Fibroblast of skin of right biceps (primary cell): ENCODE measurements at regions not wholly inside any gene's neighbourhood (a gene's known extent, or its start where the extent isn't known, plus 50 kb on each side); places are given as distances from the start of the nearest gene placed in this dataset.
"Not testable (repeated sequence)": the region's sequence is repeated elsewhere in the genome, so short reads cannot be mapped to it uniquely, and the experiment has no call there.

Experiments used
- DNase-seq: peaks from one replicate; pipeline ENCODE4 v3.0.0-alpha.2; 2013

- DNase-seq = not testable (repeated sequence)
These were observed 283.7 kb upstream of the TMEM132C start for GRCh38 chr12:127983213-127983791.

GRCh38 chr12:127984386-127985055 is 282.4 kb upstream of the TMEM132C start:
- peak; percentile 88 for DNase-seq

GRCh38 chr12:127987199-127987901 is 279.6 kb upstream of the TMEM132C start:
- DNase-seq = peak; percentile 81

DNA sequence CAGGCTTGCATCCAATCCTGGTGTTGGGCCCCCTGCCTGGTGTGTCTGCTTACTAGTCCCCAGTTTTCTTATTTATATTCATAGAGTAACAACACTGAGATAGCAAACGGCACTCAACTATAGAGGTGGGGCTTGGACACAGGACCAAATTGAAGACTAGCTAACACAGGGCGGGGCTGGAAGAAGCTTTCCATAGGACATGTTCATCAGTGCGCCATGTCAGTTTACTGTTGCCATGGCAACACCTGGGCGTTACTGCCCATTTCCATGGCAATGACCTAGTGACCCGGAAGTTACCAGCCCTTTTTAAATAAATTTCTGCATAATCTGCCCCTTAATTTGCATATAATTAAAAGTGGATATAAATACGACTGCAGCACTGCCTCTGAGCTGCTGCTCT is 275.5 kb upstream of the TMEM132C start:
- no peak for DNase-seq

DNA sequence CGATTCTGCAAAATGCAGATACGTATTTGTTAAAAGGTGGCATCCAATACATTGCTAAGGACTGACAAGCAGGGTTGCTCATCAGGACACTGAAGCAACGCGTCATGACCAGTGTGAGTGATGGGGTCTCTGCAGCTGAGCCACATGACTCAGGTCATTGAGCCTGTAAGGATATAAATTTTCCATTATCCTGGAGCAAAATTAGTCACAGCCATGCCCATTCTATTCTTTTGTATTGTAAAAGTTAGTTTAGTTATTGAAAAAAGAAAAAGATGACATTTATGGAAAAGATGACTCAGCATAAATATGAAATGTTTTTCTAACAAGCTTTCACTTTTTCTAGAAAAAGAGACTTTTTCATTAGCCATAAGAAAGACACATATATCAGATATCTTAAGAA is 268.0 kb upstream of the TMEM132C start:
- peak; percentile 83 for DNase-seq

- DNase-seq = no peak
These were observed 262.5 kb upstream of the TMEM132C start for GRCh38 chr12:128004383-128004938.

DNA sequence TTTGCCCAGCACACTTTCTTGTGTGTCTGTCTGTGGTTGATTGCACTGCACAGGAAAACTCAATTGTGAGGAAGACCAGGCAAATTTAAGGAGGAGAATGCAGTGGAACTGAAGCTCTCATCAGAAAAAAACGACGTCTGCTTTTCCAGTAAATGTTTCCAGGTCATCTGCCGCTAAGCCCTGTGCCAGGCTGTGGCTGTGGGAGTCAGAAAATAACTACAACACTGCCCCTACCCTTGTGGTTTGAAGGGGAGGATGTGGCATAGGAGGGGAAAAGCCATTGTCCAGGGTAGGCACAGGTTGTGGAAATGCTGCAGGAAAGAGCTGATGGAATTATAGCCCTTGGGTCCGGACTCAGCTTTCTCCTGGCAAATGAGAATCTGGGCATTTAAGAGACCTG is 259.7 kb upstream of the TMEM132C start:
- DNase-seq = no peak

- peak; percentile 81 for DNase-seq
These were observed 258.6 kb upstream of the TMEM132C start for GRCh38 chr12:128008341-128008740.

DNA sequence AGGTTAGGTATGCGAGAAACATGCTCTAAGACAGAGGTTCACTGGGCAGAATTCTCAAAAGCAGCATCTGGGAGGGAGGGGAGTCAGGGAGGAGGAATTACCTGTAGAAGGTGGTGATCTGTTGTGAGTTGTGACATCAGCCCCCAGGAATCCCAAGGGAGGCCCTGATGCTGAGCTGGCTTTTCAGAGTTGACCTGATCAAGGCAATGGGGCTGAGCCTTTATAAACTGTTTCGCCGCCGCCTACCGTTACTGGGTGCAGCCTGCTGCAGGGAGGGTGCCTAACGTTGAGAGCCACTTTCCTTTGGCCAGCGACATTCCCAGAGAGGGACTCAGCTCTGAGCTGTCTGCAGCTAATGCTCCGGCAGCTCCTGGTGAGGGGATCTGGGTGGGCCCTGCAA is 257.9 kb upstream of the TMEM132C start:
- no peak for DNase-seq

DNA sequence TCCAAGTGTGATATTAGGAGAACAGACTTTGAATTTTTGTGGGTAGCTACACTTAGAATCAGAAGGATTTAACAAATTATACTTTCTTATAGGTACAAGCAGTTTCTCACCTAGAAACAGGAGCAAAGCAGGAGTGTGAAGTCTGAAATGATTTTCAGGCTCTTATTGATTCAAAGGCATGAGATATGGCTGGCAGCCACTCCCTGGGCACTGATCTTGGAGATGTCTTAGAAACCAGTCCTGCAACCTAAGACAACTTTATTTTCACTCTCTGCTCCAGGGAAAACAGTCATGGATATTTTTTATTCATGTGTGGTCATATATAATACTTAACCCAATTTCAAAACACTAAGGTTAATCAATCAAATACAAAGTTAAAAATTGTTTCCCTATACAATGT is 254.9 kb upstream of the TMEM132C start:
- DNase-seq = no peak

- DNase-seq = no peak
These were observed 251.7 kb upstream of the TMEM132C start for GRCh38 chr12:128015276-128015675.

- DNase-seq = peak; percentile 24
These were observed 248.9 kb upstream of the TMEM132C start for GRCh38 chr12:128018067-128018466.

DNA sequence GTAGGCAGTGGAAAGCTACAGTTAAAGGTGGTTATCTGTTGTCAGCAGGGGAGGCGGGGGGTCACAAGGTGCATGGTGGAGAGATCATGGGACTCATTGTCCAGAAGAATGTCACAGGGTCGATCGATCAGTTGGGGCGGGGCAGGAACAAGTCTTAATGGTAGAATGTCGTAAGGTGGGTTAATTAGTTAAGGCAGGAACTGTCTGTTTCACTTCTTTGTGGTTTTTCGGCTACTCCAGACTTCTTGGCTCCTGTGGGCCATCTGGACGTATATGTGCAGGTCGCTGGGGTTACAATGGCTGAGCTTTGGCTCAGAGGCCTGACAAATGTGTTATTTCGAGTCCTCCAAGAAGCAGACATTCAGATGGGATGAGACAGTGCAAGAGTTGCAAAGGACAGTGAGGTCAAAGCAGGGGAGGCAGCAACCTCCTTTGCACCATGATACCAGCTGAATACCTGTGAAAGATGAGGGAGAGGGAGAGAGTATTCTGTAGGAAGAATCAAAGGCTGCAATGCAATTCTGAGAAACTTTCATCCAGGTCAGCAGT is 246.9 kb upstream of the TMEM132C start:
- DNase-seq = no peak

DNA sequence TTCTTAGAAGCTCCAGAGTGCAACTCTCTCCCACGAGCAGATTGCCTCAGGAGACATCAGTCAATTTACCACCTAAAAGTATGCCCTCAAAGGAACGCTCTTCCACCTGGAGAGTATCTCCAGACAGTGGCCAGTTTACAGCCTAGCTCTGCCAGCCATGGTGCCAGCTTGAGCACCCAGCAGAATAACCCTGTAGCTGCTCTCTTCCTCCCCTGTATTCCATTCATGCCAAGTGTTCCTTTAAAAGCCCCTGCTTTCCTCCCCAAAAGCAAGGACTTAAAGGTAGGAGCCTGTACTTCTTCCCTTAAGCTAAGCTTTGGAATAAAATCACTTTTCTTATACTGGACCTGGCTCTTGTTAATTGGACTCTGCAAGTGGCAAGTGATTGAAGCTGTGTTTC is 245.4 kb upstream of the TMEM132C start:
- DNase-seq = no peak

- DNase-seq = peak; percentile 10
These were observed 241.3 kb upstream of the TMEM132C start for GRCh38 chr12:128025589-128026245.

GRCh38 chr12:128026696-128027574 is 240.0 kb upstream of the TMEM132C start:
- no peak for DNase-seq

GRCh38 chr12:128033473-128033872 is 233.5 kb upstream of the TMEM132C start:
- no peak for DNase-seq

DNA sequence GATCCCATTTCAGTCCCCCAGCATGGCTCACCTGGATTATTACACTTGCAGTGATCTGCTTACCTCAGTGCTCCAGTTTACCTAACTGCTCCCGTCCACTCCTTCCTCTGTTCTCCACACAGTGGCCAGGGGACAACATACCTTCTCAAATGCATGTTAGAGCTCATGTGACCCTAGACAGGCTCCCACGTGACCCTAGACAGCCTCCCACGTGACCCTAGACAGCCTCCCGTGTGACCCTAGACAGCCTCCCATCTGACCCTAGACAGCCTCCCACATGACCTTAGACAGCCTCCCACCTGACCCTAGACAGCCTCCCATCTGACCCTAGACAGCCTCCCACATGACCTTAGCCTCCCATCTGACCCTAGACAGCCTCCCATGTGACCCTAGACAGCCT is 226.0 kb upstream of the TMEM132C start:
- no peak for DNase-seq

DNA sequence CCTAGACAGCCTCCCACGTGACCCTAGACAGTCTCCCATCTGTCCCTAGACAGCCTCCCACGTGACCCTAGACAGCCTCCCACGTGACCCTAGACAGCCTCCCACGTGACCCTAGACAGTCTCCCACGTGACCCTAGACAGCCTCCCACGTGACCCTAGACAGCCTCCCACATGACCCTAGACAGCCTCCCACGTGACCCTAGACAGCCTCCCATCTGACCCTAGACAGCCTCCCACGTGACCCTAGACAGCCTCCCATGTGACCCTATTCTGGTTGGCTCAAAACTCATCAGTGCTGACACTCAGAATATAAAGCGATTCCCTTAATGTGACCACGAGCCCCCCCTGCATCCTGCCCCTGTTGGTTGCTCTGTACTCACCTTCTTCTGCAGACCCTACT is 224.7 kb upstream of the TMEM132C start:
- not testable (repeated sequence) for DNase-seq

- DNase-seq = no peak
These were observed 224.1 kb upstream of the TMEM132C start for GRCh38 chr12:128042825-128043224.

DNA sequence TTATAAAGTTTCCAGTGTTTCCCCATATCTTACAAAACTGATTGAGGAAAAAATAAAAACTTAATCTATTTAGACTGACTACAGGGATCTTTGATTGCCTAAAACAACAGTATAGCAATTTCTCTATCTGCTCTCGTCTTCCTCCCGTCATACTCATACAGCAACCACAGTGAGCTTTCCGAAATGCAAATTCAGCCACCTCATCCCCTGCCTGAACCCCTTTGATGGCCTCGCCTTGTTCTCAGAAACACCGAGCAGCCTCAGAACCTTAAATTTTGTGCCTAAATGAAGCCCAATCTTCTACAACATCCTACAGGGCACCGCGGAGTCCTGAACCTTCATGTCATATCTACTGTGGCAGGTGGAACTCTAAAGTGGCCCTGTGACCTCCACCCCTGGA is 223.7 kb upstream of the TMEM132C start:
- no peak for DNase-seq
